Uterus (tissue), 2 donors: ENCODE measurements at regions not wholly inside any gene's neighbourhood (a gene's known extent, or its start where the extent isn't known, plus 50 kb on each side); places are given as distances from the start of the nearest gene placed in this dataset.

Experiments used
- POLR2A ChIP-seq, 2 donors: fragments of 450-650 bp; IDR thresholded peaks; one replicate each; pipeline ENCODE4 v1.6.1; 2016; ENCODE audit warnings: antibody characterized with exemption in 2 of 2, mild to moderate bottlenecking in 1 of 2, moderate library complexity in 1 of 2
- TF ChIP-seq, protein P1 (sequence below), 4 experiments: fragments of 200-600 bp in 2 of 4; fragments of 450-650 bp in 2 of 4; sonication (generic) in 2 of 4; IDR thresholded peaks; one replicate each; pipeline ENCODE4 v1.5.1; 2016 to 2019; ENCODE audit warnings: antibody characterized with exemption in 4 of 4, mild to moderate bottlenecking in 2 of 4, moderate library complexity in 1 of 4

DNA sequence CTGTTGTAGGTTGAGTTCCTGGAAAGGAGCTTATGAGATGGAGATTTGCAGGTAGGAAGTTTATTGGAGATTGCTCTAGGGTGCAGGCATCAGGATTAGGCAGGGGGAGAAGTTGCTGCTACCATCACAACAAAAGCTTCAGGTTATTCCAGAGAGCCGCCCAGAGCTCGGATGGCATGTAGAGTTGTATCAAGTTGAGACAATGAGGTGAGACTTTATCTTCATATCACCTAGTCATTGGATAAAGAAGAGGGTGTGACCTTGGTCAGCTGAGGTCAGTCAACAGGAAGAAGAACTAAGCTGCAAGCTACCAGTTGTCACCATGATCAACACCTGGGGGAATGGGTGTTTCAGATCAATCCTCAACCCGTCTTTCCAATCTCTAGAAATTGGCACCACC is 342.0 kb downstream of the RFC3 start:
- TF ChIP-seq, protein P1, sequence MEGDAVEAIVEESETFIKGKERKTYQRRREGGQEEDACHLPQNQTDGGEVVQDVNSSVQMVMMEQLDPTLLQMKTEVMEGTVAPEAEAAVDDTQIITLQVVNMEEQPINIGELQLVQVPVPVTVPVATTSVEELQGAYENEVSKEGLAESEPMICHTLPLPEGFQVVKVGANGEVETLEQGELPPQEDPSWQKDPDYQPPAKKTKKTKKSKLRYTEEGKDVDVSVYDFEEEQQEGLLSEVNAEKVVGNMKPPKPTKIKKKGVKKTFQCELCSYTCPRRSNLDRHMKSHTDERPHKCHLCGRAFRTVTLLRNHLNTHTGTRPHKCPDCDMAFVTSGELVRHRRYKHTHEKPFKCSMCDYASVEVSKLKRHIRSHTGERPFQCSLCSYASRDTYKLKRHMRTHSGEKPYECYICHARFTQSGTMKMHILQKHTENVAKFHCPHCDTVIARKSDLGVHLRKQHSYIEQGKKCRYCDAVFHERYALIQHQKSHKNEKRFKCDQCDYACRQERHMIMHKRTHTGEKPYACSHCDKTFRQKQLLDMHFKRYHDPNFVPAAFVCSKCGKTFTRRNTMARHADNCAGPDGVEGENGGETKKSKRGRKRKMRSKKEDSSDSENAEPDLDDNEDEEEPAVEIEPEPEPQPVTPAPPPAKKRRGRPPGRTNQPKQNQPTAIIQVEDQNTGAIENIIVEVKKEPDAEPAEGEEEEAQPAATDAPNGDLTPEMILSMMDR (IDR thresholded peaks at IDR 0.05) = no peak
- no peak for TF ChIP-seq POLR2A (IDR thresholded peaks at IDR 0.05)
